Peyer's patch (tissue), 4 donors: ENCODE measurements at regions not wholly inside any gene's neighbourhood (a gene's known extent, or its start where the extent isn't known, plus 50 kb on each side); places are given as distances from the start of the nearest gene placed in this dataset.

Experiments
- DNase-seq, 3 donors: peaks; one replicate each; pipeline ENCODE4 v3.0.0-alpha.2; 2017 to 2019
- H3K27ac ChIP-seq, 4 donors: fragments of 200-600 bp; sonication (generic); one replicate each; pipeline ENCODE4 v1.5.1; 2016 to 2019
- H3K27me3 ChIP-seq, 2 donors: fragments of 200-600 bp; sonication (generic); one replicate each; pipeline ENCODE4 v1.5.1; 2019
- H3K36me3 ChIP-seq, 3 donors: fragments of 200-600 bp; sonication (generic); one replicate each; pipeline ENCODE4 v1.5.1; 2016 to 2019
- H3K4me1 ChIP-seq, 4 donors: fragments of 200-600 bp; sonication (generic); one replicate each; pipeline ENCODE4 v1.5.1; 2016 to 2019
- H3K4me3 ChIP-seq, 4 donors: fragments of 200-600 bp; sonication (generic); 1 replicate in 3 of 4; 2 replicates in 1 of 4; pipeline ENCODE4 v1.5.1; 2016 to 2019; ENCODE audit warnings: mild to moderate bottlenecking in 1 of 4
- H3K9me3 ChIP-seq, 4 donors: fragments of 200-600 bp; sonication (generic); one replicate each; pipeline ENCODE4 v1.5.1; 2016 to 2019; ENCODE audit warnings: mild to moderate bottlenecking in 1 of 4
- CTCF ChIP-seq, 6 experiments: fragments of 450-650 bp in 4 of 6; fragments of 200-600 bp in 2 of 6; sonication (generic) in 1 of 6; IDR thresholded peaks; one replicate each; pipeline ENCODE4 v1.5.1; 2017 to 2019; ENCODE audit warnings: antibody characterized with exemption in 6 of 6, mild to moderate bottlenecking in 3 of 6, moderate library complexity in 1 of 6
- POLR2A ChIP-seq, 2 donors: fragments of 450-650 bp; IDR thresholded peaks; one replicate each; pipeline ENCODE4 v1.5.1; 2017; ENCODE audit warnings: antibody characterized with exemption in 2 of 2, mild to moderate bottlenecking in 2 of 2, moderate library complexity in 2 of 2

DNA sequence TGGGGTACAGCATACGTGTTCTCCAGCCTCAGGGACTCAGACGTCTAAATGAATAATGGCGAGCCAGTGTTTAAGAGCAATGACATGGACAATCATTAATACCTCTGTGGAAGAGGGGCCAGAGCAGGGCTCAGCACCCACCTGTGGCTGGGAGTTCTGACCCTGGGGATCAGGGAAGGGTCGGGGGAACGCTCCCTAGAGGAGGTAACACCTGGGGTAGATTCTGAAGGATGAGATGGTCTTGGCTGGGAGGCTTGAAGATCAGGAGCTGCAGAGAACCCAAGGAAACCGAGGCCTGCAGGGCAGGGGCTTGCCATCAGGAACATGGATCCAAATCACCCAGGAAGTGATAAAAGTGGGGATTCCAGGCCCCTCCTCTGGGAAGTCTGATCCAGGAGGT lies 138.2 kb upstream of the RUNX3 start:
- Histone ChIP-seq H3K4me3 (no peak overlapping the region), H3K4me1 (peaks cover 0 to 7% (median 0%) of the 10 kb centered on the region in 4 donors), H3K9me3 (no peaks in the 10 kb centered on the region), H3K36me3 (no peaks in the 10 kb centered on the region), H3K27ac (no peak overlapping the region), H3K27me3 (no peaks in the 10 kb centered on the region)
- TF ChIP-seq CTCF (IDR thresholded peaks at IDR 0.05): no peak
- no peak for TF ChIP-seq POLR2A (IDR thresholded peaks at IDR 0.05)
- no peak for DNase-seq

GRCh38 chr1:25067518-25068251 lies 137.6 kb upstream of the RUNX3 start:
- no peaks in the 10 kb centered on the region for H3K36me3 ChIP-seq
- H3K27ac ChIP-seq: no peak overlapping the region
- no peaks in the 10 kb centered on the region for H3K27me3 ChIP-seq
- H3K4me3 ChIP-seq: no peak overlapping the region
- no peak for DNase-seq
- TF ChIP-seq CTCF (IDR thresholded peaks at IDR 0.05) (no peak), POLR2A (IDR thresholded peaks at IDR 0.05) (no peak)
- H3K9me3 ChIP-seq: no peaks in the 10 kb centered on the region
- H3K4me1 ChIP-seq: peaks cover 0 to 7% (median 0%) of the 10 kb centered on the region in 4 donors

- Histone ChIP-seq H3K36me3 (no peaks in the 10 kb centered on the region), H3K9me3 (no peaks in the 10 kb centered on the region), H3K27me3 (no peaks in the 10 kb centered on the region), H3K4me1 (peaks cover 0 to 7% (median 0%) of the 10 kb centered on the region in 4 donors), H3K27ac (no peak overlapping the region), H3K4me3 (no peak overlapping the region)
- no peak for TF ChIP-seq POLR2A (IDR thresholded peaks at IDR 0.05)
- TF ChIP-seq CTCF (IDR thresholded peaks at IDR 0.05): no peak
- no peak for DNase-seq
Measured at GRCh38 chr1:25066731-25067517, 136.8 kb upstream of the RUNX3 start.

GRCh38 chr1:25066256-25066655 lies 136.2 kb upstream of the RUNX3 start:
- H3K27me3 ChIP-seq: no peaks in the 10 kb centered on the region
- H3K27ac ChIP-seq: no peak overlapping the region
- H3K9me3 ChIP-seq: no peaks in the 10 kb centered on the region
- TF ChIP-seq POLR2A (IDR thresholded peaks at IDR 0.05): no peak
- TF ChIP-seq CTCF (IDR thresholded peaks at IDR 0.05): no peak
- H3K4me3 ChIP-seq: no peak overlapping the region
- DNase-seq: no peak
- no peaks in the 10 kb centered on the region for H3K36me3 ChIP-seq
- H3K4me1 ChIP-seq: peaks cover 0 to 7% (median 0%) of the 10 kb centered on the region in 4 donors

DNA sequence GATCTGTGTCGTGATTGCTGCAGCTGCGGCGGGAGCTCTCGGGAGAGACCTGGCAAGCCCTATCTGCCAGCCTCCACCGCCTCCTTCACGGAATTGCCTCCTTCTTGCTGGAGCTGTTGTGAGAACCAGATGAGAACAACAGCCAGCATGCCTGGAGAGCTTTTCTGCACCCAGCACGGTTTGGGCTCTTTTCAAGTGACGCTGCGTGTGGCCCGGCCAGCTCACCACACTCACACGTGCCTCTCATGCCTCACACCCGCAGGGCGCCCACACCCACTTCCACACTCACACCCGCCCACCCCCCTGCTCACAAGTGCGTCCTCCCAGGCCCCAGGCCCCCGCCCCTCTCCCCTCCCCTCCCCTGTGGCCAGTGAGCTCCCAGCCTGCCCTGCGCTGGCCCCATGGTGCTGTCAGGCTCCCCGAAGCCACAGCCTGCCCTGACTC lies 135.7 kb upstream of the RUNX3 start:
- no peak for DNase-seq

More for the DNA sequence above, 135.7 kb upstream of the RUNX3 start:
- no peaks in the 10 kb centered on the region for H3K36me3 ChIP-seq
- TF ChIP-seq CTCF (IDR thresholded peaks at IDR 0.05): no peak
- TF ChIP-seq POLR2A (IDR thresholded peaks at IDR 0.05): no peak
- H3K4me3 ChIP-seq: no peak overlapping the region
- H3K27ac ChIP-seq: no peak overlapping the region
- H3K27me3 ChIP-seq: no peaks in the 10 kb centered on the region
- no peaks in the 10 kb centered on the region for H3K9me3 ChIP-seq
- H3K4me1 ChIP-seq: peaks cover 0 to 7% (median 0%) of the 10 kb centered on the region in 4 donors
